ENCODE measurements at regions not wholly inside any gene's neighbourhood (a gene's known extent, or its start where the extent isn't known, plus 50 kb on each side); places are given as distances from the start of the nearest gene placed in this dataset.

DNA sequence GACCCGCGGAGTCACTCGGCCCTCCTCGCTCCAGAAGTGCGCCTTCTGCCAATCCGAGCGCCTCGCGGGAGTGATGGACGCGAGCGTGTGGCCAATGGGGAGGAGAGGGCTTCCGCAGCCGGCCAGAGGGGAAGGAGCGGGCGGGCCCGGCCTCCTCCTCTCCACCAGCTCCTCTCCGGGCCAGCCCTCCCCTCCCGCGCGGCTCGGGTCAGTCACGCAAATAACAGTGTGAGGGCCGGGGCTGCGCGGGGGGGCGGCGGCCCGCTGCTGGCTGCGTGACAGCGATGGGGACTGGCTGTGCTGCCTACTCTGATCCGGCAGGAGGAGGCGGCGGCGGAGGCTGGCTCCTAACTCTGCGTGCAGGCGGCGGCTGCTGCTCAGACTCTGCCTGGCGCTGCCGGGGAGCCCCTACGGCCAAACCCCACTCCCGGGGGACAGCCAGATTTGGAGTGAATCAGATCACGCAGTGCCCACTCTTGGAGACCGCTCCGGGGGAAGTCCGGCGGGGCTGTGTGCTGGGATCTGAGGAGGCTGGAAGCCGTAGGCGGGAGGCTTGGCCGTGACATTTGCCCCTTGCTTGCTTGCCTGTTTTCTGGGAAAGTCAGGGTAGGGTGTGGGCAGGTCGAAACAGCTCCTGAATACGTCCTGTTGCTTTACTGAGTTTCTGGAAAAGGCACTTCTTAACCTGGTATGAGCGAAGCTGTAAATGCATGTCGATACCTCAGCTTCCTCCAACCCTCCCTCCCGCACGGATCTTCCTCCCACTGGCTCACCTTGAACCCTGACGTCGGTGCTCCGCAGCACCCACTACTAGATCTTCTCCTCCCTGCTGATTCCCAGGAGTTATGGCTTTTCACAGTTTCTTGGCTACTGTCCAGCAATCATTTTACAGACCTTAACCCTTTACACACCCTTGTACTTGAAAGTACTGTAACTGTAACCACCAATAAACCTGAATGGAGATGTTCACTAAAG lies 97.9 kb upstream of the SERTAD2 start:
- intact Hi-C loops (cut with micrococcal nuclease): loop anchor here (1.0 to 2.0 kb wide), 8 partner anchors 16 to 157 kb away; no protein-coding TSS in a partner anchor

DNA sequence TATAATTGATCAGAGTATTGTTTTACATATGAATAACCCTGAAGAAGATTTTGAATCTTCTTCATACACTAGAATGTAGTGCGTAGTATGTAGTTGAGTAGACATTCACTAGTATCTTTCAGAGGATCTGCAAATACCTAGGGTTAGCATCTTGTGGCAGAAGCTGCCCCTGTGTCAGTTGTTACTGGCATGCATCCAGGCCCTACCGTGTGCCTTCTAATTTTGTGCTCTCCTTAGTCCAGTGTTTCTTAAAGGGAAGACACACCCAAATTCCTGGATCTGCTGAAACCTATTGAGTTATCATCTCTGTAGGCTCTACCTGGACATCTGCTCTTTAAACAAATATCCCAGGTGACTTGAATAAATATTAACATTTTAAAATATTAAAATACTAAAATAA lies 99.7 kb upstream of the SERTAD2 start:
- H3K27me3 ChIP-seq (ENCODE audit: low read length): no peaks in the 10 kb centered on the region
- TF ChIP-seq, protein P1, sequence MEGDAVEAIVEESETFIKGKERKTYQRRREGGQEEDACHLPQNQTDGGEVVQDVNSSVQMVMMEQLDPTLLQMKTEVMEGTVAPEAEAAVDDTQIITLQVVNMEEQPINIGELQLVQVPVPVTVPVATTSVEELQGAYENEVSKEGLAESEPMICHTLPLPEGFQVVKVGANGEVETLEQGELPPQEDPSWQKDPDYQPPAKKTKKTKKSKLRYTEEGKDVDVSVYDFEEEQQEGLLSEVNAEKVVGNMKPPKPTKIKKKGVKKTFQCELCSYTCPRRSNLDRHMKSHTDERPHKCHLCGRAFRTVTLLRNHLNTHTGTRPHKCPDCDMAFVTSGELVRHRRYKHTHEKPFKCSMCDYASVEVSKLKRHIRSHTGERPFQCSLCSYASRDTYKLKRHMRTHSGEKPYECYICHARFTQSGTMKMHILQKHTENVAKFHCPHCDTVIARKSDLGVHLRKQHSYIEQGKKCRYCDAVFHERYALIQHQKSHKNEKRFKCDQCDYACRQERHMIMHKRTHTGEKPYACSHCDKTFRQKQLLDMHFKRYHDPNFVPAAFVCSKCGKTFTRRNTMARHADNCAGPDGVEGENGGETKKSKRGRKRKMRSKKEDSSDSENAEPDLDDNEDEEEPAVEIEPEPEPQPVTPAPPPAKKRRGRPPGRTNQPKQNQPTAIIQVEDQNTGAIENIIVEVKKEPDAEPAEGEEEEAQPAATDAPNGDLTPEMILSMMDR (conservative IDR thresholded peaks at IDR 0.05; ENCODE audit: low read depth, low read length): no peak
- TF ChIP-seq EZH2 (IDR thresholded peaks at IDR 0.05; ENCODE audit: low read length, unreplicated experiment) (no peak), EZH2phosphoT487 (IDR thresholded peaks at IDR 0.05; ENCODE audit: borderline replicate concordance, low read length) (no peak)
- no peak overlapping the region for H3K4me3 ChIP-seq (ENCODE audit: low read length)
- no peak overlapping the region for H3K27ac ChIP-seq (ENCODE audit: low read length)
- ATAC-seq (no peak), DNase-seq (peak; percentile 30)
- H3F3A ChIP-seq (ENCODE audit: low read length, unreplicated experiment): no peaks in the 10 kb centered on the region
- H3K36me3 ChIP-seq (ENCODE audit: low read depth, low read length): no peaks in the 10 kb centered on the region
- no peak overlapping the region for H3K4me2 ChIP-seq (ENCODE audit: low read length)
- intact Hi-C loops (cut with micrococcal nuclease): no loop called here
- H3K9ac ChIP-seq (ENCODE audit: low read length): no peak overlapping the region
- BruUV-seq (replicated peaks): no TSS peak
- H4K20me1 ChIP-seq (ENCODE audit: low read length): no peaks in the 10 kb centered on the region
- peaks cover 21% of the 10 kb centered on the region for H3K4me1 ChIP-seq (ENCODE audit: insufficient read depth, low read length)
- ChIA-PET POLR2A (ENCODE audit: unreplicated experiment) (interaction anchor here (0.6 kb wide), 1 partner anchor 85 kb away, joined by 26 read pairs; no protein-coding TSS in a partner anchor), CTCF (no interaction called here)
- no peaks in the 10 kb centered on the region for H3K9me3 ChIP-seq (ENCODE audit: low read length)
- H2AFZ ChIP-seq (ENCODE audit: low read length): no peak overlapping the region
- H3K79me2 ChIP-seq (ENCODE audit: low read length): peaks cover 19% of the 10 kb centered on the region
- no peaks in the 10 kb centered on the region for H3K9me2 ChIP-seq (replicated peaks; ENCODE audit: low read length)

More for the DNA sequence above, 97.9 kb upstream of the SERTAD2 start:
- peak overlapping the region; percentile 90 for H3K4me2 ChIP-seq (ENCODE audit: low read length)
- no peaks in the 10 kb centered on the region for H3F3A ChIP-seq (ENCODE audit: low read length, unreplicated experiment)
- no peaks in the 10 kb centered on the region for H4K20me1 ChIP-seq (ENCODE audit: low read length)
- peak overlapping the region; percentile 74 for H3K4me3 ChIP-seq (ENCODE audit: low read length)
- BruUV-seq (replicated peaks): TSS peak; percentile 89
- H3K4me1 ChIP-seq (ENCODE audit: insufficient read depth, low read length): peaks cover 21% of the 10 kb centered on the region
- TF ChIP-seq, protein P1 (conservative IDR thresholded peaks at IDR 0.05; ENCODE audit: low read depth, low read length): peak; percentile 35; the same call in 1 of the 2 replicates
- TF ChIP-seq EZH2phosphoT487 (IDR thresholded peaks at IDR 0.05; ENCODE audit: borderline replicate concordance, low read length) (no peak), EZH2 (IDR thresholded peaks at IDR 0.05; ENCODE audit: low read length, unreplicated experiment) (no peak)
- peak overlapping the region; percentile 78 for H3K27ac ChIP-seq (ENCODE audit: low read length)
- no peaks in the 10 kb centered on the region for H3K9me2 ChIP-seq (replicated peaks; ENCODE audit: low read length)
- no peaks in the 10 kb centered on the region for H3K36me3 ChIP-seq (ENCODE audit: low read depth, low read length)
- ChIA-PET POLR2A (ENCODE audit: unreplicated experiment) (interaction anchor here (0.5 to 3.0 kb wide), 12 partner anchors 10 to 236 kb away, joined by 3 to 46 read pairs (median 4); partner anchors contain the start of gene SERTAD2), CTCF (interaction anchor here (0.6 to 1.7 kb wide), 11 partner anchors 16 to 157 kb away, joined by 4 to 28 read pairs (median 8); partner anchors contain the start of gene SERTAD2)
- ATAC-seq (peak; percentile 81), DNase-seq (peak; percentile 98)
- no peaks in the 10 kb centered on the region for H3K27me3 ChIP-seq (ENCODE audit: low read length)
- H3K79me2 ChIP-seq (ENCODE audit: low read length): peaks cover 34% of the 10 kb centered on the region
- no peaks in the 10 kb centered on the region for H3K9me3 ChIP-seq (ENCODE audit: low read length)
- peak overlapping the region; percentile 86 for H3K9ac ChIP-seq (ENCODE audit: low read length)
- peak overlapping the region; percentile 82 for H2AFZ ChIP-seq (ENCODE audit: low read length)

Data from PC-3 (cell line).